SK-N-SH treated with all-trans-retinoic acid at 6 μM for 48 hours (cell line): ENCODE measurements at regions not wholly inside any gene's neighbourhood (a gene's known extent, or its start where the extent isn't known, plus 50 kb on each side); places are given as distances from the start of the nearest gene placed in this dataset.

Experiments used
- ATAC-seq: fragments of 200-7000 bp; cut with Tn5 transposase; 3 replicates; pipeline ENCODE4 v1.9.1; 2020; ENCODE audit warnings: mild to moderate bottlenecking, moderate library complexity
- ARNTL ChIP-seq: fragments of 450-650 bp; formaldehyde crosslinking; IDR thresholded peaks from 2 replicates; pipeline ENCODE4 v1.5.0; 2020; ENCODE audit warnings: low read depth, mild to moderate bottlenecking, moderate library complexity, borderline replicate concordance
- BACH2 ChIP-seq: fragments of 250-450 bp; sonication (Bioruptor Pico); IDR thresholded peaks from 2 replicates; pipeline ENCODE4 v1.9.0; 2021; ENCODE audit warnings: mild to moderate bottlenecking, borderline replicate concordance
- CSDC2 ChIP-seq: fragments of 250-450 bp; sonication (Bioruptor Pico); IDR thresholded peaks from 2 replicates; pipeline ENCODE4 v1.5.0; 2020; ENCODE audit warnings: mild to moderate bottlenecking, moderate library complexity
- ESRRG ChIP-seq: fragments of 250-450 bp; sonication (Bioruptor Pico); IDR thresholded peaks from 2 replicates; pipeline ENCODE4 v1.6.1; 2021; ENCODE audit warnings: mild to moderate bottlenecking
- GLIS3 ChIP-seq: fragments of 250-450 bp; sonication (Bioruptor Pico); IDR thresholded peaks from 2 replicates; pipeline ENCODE4 v1.5.0; 2020; ENCODE audit warnings: mild to moderate bottlenecking, moderate library complexity
- ISL1 ChIP-seq: fragments of 250-450 bp; sonication (Bioruptor Pico); IDR thresholded peaks from 2 replicates; pipeline ENCODE4 v2.1.2; 2022; ENCODE audit warnings: mild to moderate bottlenecking, moderate library complexity
- OSR1 ChIP-seq: fragments of 250-450 bp; sonication (Bioruptor Pico); IDR thresholded peaks from 2 replicates; pipeline ENCODE4 v1.8.0; 2022; ENCODE audit warnings: moderate library complexity, mild to moderate bottlenecking, inconsistent platforms
- POU6F1 ChIP-seq: fragments of 250-450 bp; sonication (Bioruptor Pico); IDR thresholded peaks from 2 replicates; pipeline ENCODE4 v1.8.0; 2021; ENCODE audit warnings: low read depth, mild to moderate bottlenecking, moderate library complexity, borderline replicate concordance
- PPARA ChIP-seq: fragments of 250-450 bp; sonication (Bioruptor Pico); IDR thresholded peaks from 2 replicates; pipeline ENCODE4 v1.5.0; 2020; ENCODE audit warnings: mild to moderate bottlenecking, borderline replicate concordance
- RARB ChIP-seq: fragments of 250-450 bp; sonication (Bioruptor Pico); IDR thresholded peaks from 2 replicates; pipeline ENCODE4 v1.8.0; 2021; ENCODE audit warnings: mild to moderate bottlenecking, moderate library complexity
- SNAI2 ChIP-seq: fragments of 250-450 bp; sonication (Bioruptor Pico); IDR thresholded peaks from 2 replicates; pipeline ENCODE4 v1.5.0; 2020; ENCODE audit warnings: mild to moderate bottlenecking, moderate library complexity
- TCF4 ChIP-seq: fragments of 250-450 bp; sonication (Bioruptor Pico); IDR thresholded peaks from 2 replicates; pipeline ENCODE4 v1.8.0; 2021; ENCODE audit warnings: mild to moderate bottlenecking, moderate library complexity, borderline replicate concordance
- TOX ChIP-seq: fragments of 250-450 bp; sonication (Bioruptor Pico); IDR thresholded peaks from 2 replicates; pipeline ENCODE4 v1.8.0; 2021; ENCODE audit warnings: mild to moderate bottlenecking, moderate library complexity, borderline replicate concordance
- ZC3H10 ChIP-seq: fragments of 250-450 bp; sonication (Bioruptor Pico); IDR thresholded peaks from 2 replicates; pipeline ENCODE4 v1.5.1; 2021; ENCODE audit warnings: mild to moderate bottlenecking, moderate library complexity
- ZFP3 ChIP-seq: fragments of 250-450 bp; sonication (Bioruptor Pico); IDR thresholded peaks from 2 replicates; pipeline ENCODE4 v1.5.0; 2020; ENCODE audit warnings: mild to moderate bottlenecking, moderate library complexity
- ZFP30 ChIP-seq: fragments of 450-650 bp; formaldehyde crosslinking; IDR thresholded peaks from 2 replicates; pipeline ENCODE4 v1.5.0; 2022; ENCODE audit warnings: mild to moderate bottlenecking, moderate library complexity
- ZNF70 ChIP-seq: fragments of 450-650 bp; formaldehyde crosslinking; IDR thresholded peaks from 2 replicates; pipeline ENCODE4 v1.5.0; 2020; ENCODE audit warnings: mild to moderate bottlenecking, moderate library complexity
- ZNF8 ChIP-seq: fragments of 450-650 bp; formaldehyde crosslinking; IDR thresholded peaks from 2 replicates; pipeline ENCODE4 v1.5.0; 2020; ENCODE audit warnings: mild to moderate bottlenecking, moderate library complexity
- TF ChIP-seq, protein P1 (sequence below): fragments of 250-450 bp; sonication (Bioruptor Pico); IDR thresholded peaks from 2 replicates; pipeline ENCODE4 v1.5.0; 2020; ENCODE audit warnings: mild to moderate bottlenecking, moderate library complexity
- TF ChIP-seq, protein P2 (sequence below): fragments of 250-450 bp; sonication (Bioruptor Pico); IDR thresholded peaks from 2 replicates; pipeline ENCODE4 v1.5.1; 2021; ENCODE audit warnings: mild to moderate bottlenecking, moderate library complexity
- TF ChIP-seq, protein P3 (sequence below): fragments of 250-450 bp; sonication (Bioruptor Pico); IDR thresholded peaks from 2 replicates; pipeline ENCODE4 v1.8.0; 2020; ENCODE audit warnings: mild to moderate bottlenecking, moderate library complexity, borderline replicate concordance
- TF ChIP-seq, protein P4 (sequence below): fragments of 250-450 bp; sonication (Bioruptor Pico); IDR thresholded peaks from 2 replicates; pipeline ENCODE4 v1.5.1; 2020; ENCODE audit warnings: low read depth, mild to moderate bottlenecking, moderate library complexity

DNA sequence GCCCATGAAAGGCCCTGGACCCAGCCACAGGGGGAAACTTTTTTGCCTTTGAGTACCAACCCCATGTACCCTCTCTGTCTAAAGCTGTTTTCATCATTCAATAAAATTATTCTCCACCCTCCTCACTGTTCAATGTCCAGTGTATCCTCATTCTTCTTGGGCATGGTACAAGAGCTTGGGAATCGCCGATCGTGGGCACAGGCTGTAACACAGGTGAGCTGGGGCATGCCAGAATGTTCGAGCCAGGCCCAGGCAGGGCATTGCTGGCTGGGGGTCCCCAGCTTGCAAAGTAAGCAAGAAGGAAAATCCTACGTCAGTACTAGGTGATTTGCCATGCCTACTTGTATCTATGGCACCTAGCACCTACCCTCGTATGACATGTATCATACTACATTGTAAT lies 162.1 kb upstream of the NOL4 start:
- ATAC-seq: no peak
- TF ChIP-seq TOX (CRISPR knock-in tag) (no peak), PPARA (CRISPR knock-in tag) (no peak), POU6F1 (CRISPR knock-in tag) (no peak), ZFP30 (CRISPR knock-in tag) (no peak), SNAI2 (CRISPR knock-in tag) (no peak), ISL1 (CRISPR knock-in tag) (no peak), ARNTL (CRISPR knock-in tag) (no peak), GLIS3 (no peak), ZNF70 (no peak), ZFP3 (CRISPR knock-in tag) (no peak), OSR1 (no peak), ZC3H10 (CRISPR knock-in tag) (no peak), BACH2 (CRISPR knock-in tag) (no peak), ZNF8 (CRISPR knock-in tag) (no peak), RARB (no peak)
- TF ChIP-seq, protein P1, sequence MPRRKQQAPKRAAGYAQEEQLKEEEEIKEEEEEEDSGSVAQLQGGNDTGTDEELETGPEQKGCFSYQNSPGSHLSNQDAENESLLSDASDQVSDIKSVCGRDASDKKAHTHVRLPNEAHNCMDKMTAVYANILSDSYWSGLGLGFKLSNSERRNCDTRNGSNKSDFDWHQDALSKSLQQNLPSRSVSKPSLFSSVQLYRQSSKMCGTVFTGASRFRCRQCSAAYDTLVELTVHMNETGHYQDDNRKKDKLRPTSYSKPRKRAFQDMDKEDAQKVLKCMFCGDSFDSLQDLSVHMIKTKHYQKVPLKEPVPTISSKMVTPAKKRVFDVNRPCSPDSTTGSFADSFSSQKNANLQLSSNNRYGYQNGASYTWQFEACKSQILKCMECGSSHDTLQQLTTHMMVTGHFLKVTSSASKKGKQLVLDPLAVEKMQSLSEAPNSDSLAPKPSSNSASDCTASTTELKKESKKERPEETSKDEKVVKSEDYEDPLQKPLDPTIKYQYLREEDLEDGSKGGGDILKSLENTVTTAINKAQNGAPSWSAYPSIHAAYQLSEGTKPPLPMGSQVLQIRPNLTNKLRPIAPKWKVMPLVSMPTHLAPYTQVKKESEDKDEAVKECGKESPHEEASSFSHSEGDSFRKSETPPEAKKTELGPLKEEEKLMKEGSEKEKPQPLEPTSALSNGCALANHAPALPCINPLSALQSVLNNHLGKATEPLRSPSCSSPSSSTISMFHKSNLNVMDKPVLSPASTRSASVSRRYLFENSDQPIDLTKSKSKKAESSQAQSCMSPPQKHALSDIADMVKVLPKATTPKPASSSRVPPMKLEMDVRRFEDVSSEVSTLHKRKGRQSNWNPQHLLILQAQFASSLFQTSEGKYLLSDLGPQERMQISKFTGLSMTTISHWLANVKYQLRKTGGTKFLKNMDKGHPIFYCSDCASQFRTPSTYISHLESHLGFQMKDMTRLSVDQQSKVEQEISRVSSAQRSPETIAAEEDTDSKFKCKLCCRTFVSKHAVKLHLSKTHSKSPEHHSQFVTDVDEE: no peak
- TF ChIP-seq, protein P2, sequence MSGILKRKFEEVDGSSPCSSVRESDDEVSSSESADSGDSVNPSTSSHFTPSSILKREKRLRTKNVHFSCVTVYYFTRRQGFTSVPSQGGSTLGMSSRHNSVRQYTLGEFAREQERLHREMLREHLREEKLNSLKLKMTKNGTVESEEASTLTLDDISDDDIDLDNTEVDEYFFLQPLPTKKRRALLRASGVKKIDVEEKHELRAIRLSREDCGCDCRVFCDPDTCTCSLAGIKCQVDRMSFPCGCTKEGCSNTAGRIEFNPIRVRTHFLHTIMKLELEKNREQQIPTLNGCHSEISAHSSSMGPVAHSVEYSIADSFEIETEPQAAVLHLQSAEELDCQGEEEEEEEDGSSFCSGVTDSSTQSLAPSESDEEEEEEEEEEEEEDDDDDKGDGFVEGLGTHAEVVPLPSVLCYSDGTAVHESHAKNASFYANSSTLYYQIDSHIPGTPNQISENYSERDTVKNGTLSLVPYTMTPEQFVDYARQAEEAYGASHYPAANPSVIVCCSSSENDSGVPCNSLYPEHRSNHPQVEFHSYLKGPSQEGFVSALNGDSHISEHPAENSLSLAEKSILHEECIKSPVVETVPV (CRISPR knock-in tag): no peak
- TF ChIP-seq, protein P3, sequence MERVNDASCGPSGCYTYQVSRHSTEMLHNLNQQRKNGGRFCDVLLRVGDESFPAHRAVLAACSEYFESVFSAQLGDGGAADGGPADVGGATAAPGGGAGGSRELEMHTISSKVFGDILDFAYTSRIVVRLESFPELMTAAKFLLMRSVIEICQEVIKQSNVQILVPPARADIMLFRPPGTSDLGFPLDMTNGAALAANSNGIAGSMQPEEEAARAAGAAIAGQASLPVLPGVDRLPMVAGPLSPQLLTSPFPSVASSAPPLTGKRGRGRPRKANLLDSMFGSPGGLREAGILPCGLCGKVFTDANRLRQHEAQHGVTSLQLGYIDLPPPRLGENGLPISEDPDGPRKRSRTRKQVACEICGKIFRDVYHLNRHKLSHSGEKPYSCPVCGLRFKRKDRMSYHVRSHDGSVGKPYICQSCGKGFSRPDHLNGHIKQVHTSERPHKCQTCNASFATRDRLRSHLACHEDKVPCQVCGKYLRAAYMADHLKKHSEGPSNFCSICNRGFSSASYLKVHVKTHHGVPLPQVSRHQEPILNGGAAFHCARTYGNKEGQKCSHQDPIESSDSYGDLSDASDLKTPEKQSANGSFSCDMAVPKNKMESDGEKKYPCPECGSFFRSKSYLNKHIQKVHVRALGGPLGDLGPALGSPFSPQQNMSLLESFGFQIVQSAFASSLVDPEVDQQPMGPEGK (CRISPR knock-in tag): no peak
- TF ChIP-seq, protein P4, sequence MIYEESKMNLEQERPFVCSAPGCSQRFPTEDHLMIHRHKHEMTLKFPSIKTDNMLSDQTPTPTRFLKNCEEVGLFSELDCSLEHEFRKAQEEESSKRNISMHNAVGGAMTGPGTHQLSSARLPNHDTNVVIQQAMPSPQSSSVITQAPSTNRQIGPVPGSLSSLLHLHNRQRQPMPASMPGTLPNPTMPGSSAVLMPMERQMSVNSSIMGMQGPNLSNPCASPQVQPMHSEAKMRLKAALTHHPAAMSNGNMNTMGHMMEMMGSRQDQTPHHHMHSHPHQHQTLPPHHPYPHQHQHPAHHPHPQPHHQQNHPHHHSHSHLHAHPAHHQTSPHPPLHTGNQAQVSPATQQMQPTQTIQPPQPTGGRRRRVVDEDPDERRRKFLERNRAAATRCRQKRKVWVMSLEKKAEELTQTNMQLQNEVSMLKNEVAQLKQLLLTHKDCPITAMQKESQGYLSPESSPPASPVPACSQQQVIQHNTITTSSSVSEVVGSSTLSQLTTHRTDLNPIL: no peak

DNA sequence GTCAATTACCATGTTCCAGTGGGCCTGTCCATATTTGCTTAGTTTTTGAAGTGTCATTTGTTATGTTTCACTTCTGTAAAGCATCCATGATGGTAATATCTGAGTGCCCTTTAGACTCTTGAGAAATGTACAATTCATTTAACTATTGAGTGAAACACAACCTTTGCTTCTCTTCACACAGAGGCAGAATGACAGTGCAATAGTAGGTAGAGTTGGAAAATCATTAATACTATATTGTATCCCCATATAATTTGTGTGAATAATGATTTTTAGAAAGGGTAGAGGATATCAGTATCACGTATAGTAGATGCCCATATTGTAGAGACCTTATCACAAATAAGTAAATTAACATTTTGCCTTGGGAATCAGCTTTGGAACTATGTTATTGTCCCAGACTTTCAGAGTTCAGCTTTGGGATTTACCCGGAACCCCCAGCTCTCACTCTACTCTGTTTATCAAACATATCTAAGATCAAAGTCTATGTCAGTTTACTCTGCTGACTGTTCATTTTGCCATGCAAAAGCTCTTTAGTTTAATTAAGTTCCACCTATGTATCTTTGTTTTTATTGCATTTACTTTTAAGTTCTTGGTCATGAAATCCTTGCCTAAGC lies 172.7 kb upstream of the NOL4 start:
- ATAC-seq: no peak
- TF ChIP-seq SNAI2 (CRISPR knock-in tag) (no peak), TCF4 (CRISPR knock-in tag) (no peak), ZNF70 (no peak), ISL1 (CRISPR knock-in tag) (no peak), POU6F1 (CRISPR knock-in tag) (no peak), RARB (no peak), ZC3H10 (CRISPR knock-in tag) (no peak), TOX (CRISPR knock-in tag) (no peak), CSDC2 (no peak), ZNF8 (CRISPR knock-in tag) (no peak), ZFP3 (CRISPR knock-in tag) (no peak), BACH2 (CRISPR knock-in tag) (no peak), ZFP30 (CRISPR knock-in tag) (no peak), GLIS3 (no peak), ESRRG (CRISPR knock-in tag) (no peak)
- TF ChIP-seq, protein P1: no peak
- TF ChIP-seq, protein P4: no peak
